SK-N-MC (cell line): ENCODE measurements at regions not wholly inside any gene's neighbourhood (a gene's known extent, or its start where the extent isn't known, plus 50 kb on each side); places are given as distances from the start of the nearest gene placed in this dataset.

Experiments used
- DNase-seq: peaks from one replicate; pipeline ENCODE4 v3.0.0-alpha.2; 2011; ENCODE audit warnings: low read depth, low spot score
- H3K27ac ChIP-seq: fragments of 200-600 bp; sonication (generic); 2 replicates; pipeline ENCODE4 v1.5.1; 2016; ENCODE audit warnings: mixed run types
- H3K36me3 ChIP-seq: fragments of 200-600 bp; sonication (generic); 2 replicates; pipeline ENCODE4 v1.6.1; 2017; ENCODE audit warnings: antibody characterized with exemption, low read length, mixed read lengths; ENCODE audit not compliant: insufficient read depth
- H3K4me3 ChIP-seq: fragments of 200-600 bp; sonication (generic); 2 replicates; pipeline ENCODE4 v1.5.1; 2016
- H3K9ac ChIP-seq: fragments of 200-600 bp; sonication (generic); 2 replicates; pipeline ENCODE4 v1.8.0; 2017; ENCODE audit warnings: mixed run types, mixed read lengths; ENCODE audit not compliant: insufficient read length
- H3K9me3 ChIP-seq: fragments of 200-600 bp; sonication (generic); 2 replicates; pipeline ENCODE4 v1.6.1; 2017; ENCODE audit warnings: low read depth, mild to moderate bottlenecking, antibody characterized with exemption, low read length, moderate library complexity, mixed read lengths
- EZH2 ChIP-seq: fragments of 200-600 bp; sonication (generic); IDR thresholded peaks from one replicate; pipeline ENCODE4 v1.6.1; 2017; ENCODE audit warnings: antibody characterized with exemption
- FOXP2 ChIP-seq: optimal IDR thresholded peaks from 2 replicates; pipeline ENCODE3; 2011; ENCODE audit warnings: mild to moderate bottlenecking, moderate library complexity; ENCODE audit not compliant: insufficient read depth; ENCODE audit errors: extremely low read length, control extremely low read depth
- POLR2AphosphoS5 ChIP-seq: IDR thresholded peaks from 2 replicates; pipeline ENCODE4 v1.6.1; 2012; ENCODE audit warnings: mild to moderate bottlenecking, low read depth, low read length, borderline replicate concordance

DNA sequence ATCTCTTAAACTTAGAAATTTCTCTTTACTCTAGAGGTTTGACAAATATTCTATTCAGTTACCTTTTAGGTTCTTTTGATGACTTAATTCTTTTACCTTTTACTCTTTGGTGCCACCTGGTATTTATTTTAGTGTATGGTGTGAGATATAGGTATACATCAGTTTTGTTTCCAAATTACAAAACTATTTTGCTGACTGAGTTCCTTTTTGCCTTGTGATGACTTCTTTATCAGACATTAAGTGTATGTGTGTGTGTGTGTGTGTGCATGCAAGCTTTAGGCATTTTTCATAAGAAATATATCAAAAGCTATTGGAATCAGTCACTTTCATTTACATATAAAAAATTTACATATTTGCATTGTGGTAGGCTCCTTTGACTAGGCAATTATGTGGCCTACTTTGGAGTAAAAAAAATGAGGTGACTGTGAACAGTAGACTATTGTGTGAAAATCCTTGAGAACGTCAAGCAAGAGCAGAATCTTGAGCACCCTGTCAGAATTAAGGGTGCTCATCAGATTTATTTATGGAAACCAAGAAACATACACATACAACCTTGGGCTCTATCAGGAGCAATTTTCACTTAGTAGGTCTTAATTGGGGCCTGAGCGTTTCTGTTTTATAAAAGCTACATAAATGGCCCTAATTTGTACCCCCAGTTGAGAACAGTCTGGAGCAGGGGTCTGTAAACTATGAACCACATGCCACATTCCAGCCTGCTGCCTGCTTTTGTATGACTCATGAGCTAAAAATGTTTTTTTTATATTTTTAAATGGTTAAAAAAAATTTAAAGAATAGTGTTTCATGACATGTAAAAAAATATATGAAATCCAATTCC, 415.9 kb downstream of the SLC4A3 start:
- Histone ChIP-seq H3K4me3 (no peak overlapping the region), H3K9me3 (no peaks in the 10 kb centered on the region), H3K9ac (no peak overlapping the region), H3K36me3 (no peaks in the 10 kb centered on the region), H3K27ac (no peak overlapping the region)
- no peak for TF ChIP-seq FOXP2
- no peak for TF ChIP-seq POLR2AphosphoS5
- TF ChIP-seq EZH2: no peak
- no peak for DNase-seq

DNA sequence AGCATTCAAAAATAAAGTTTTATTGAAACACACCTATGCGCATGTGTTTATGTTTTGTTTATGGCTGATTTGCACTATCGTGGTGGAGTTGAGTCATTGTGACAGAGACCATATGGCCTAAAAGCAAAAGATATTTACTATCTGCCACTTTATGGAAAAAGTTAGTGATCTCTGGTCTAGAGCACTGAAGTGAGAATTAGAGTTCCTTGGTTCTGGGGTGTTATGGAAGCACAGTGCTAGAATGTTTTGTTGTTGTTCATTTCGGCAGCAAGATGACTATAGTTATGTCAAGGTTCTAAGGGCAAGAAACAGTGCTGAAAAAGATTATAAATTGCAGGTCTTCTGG, 416.5 kb downstream of the SLC4A3 start:
- Histone ChIP-seq H3K9ac (no peak overlapping the region), H3K4me3 (no peak overlapping the region), H3K36me3 (no peaks in the 10 kb centered on the region), H3K27ac (no peak overlapping the region), H3K9me3 (no peaks in the 10 kb centered on the region)
- TF ChIP-seq FOXP2 (no peak), POLR2AphosphoS5 (no peak), EZH2 (no peak)
- DNase-seq: no peak

DNA sequence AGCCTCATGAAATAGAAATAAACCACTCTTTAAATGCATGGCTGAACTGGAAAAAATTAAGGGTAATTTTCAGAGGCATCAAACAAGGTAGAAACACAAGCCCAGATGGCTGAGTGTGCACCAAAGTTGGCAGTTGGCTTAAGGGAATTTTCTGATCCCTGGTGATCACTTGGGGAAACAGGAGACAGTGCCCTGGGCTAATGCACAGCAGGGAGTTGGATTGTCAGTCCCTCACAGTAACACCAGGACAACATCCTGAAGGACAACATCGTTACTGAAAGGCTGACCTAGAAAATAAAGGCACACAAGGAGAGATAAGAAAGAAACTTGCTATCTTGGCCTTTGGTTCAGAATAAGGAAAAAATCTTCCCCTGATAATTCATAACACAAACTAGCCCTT, 417.0 kb downstream of the SLC4A3 start:
- DNase-seq: no peak
- TF ChIP-seq FOXP2 (no peak), EZH2 (no peak), POLR2AphosphoS5 (no peak)
- Histone ChIP-seq H3K4me3 (no peak overlapping the region), H3K9me3 (no peaks in the 10 kb centered on the region), H3K36me3 (no peaks in the 10 kb centered on the region), H3K27ac (no peak overlapping the region), H3K9ac (no peak overlapping the region)

DNA sequence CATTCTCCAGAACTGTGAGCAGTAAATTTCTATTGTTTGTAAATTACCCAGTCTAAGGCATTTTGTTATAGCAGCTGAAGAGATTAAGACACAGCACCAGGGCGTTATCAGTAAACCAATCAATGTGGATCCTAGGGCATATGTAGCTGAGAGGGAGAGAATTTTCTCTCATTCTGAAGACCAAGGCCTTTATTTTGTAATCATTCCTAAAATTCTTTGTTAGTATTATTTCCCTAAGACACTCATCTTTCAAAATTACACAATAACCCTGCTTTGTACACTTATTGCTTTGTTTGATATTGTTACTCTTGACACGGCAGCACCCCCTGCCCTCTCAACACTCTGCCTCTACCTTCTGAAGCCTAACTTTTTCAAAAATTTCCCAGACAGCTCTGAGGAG, 419.1 kb downstream of the SLC4A3 start:
- TF ChIP-seq EZH2 (no peak), POLR2AphosphoS5 (no peak), FOXP2 (no peak)
- DNase-seq: no peak

DNA sequence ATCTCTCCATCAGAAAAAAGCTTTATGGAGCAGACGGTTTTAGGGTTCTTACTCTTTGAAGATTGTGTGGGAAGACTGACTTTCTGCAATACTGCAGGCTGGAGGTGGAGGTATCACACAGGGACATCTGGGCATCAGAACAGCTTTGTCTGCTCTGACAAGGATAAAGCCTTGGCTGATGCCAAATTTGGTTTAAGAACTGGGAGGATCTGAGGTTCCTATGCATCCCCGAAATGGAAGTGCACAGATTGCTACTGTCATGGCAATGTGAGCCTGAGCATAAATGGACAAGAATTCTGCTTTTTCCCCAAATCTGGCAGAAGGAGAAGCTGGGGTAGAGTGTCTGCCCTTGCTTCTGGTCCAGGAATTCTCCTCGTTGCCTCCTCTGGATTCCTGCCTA, 424.3 kb downstream of the SLC4A3 start:
- TF ChIP-seq POLR2AphosphoS5: no peak
- no peak for TF ChIP-seq EZH2
- TF ChIP-seq FOXP2: no peak
- H3K4me3 ChIP-seq: no peak overlapping the region
- no peak overlapping the region for H3K9ac ChIP-seq
- DNase-seq: no peak
- no peaks in the 10 kb centered on the region for H3K36me3 ChIP-seq
- no peaks in the 10 kb centered on the region; the same call in 1 of the 2 replicates for H3K9me3 ChIP-seq
- H3K27ac ChIP-seq: no peak overlapping the region

More for the DNA sequence above, 419.1 kb downstream of the SLC4A3 start:
- H3K27ac ChIP-seq: no peak overlapping the region
- H3K36me3 ChIP-seq: no peaks in the 10 kb centered on the region
- H3K4me3 ChIP-seq: no peak overlapping the region
- no peak overlapping the region for H3K9ac ChIP-seq
- H3K9me3 ChIP-seq: no peaks in the 10 kb centered on the region

DNA sequence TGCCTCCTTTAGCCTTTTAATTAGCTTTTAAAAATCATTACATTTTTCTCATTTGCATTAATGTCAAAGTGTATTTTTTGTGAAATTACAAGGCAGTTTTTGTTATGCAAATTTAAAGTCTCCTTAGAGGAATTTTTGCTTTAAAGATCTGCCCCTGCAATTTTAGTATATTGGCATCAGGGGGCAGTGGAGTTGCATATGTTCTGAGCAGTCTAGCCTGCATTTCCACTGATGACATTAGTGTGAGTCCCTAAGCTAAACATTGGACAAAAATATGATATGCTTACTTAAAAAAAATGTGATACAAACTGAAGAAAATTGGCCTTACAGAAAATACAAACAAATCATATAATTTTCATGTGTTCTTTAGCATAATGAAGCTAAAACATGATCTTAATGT, 426.5 kb downstream of the SLC4A3 start:
- TF ChIP-seq EZH2 (no peak), FOXP2 (no peak), POLR2AphosphoS5 (no peak)
- peak overlapping the region; percentile 67 for H3K27ac ChIP-seq
- H3K36me3 ChIP-seq: no peaks in the 10 kb centered on the region
- DNase-seq: peak; percentile 65
- no peak overlapping the region for H3K4me3 ChIP-seq
- no peaks in the 10 kb centered on the region; the same call in 1 of the 2 replicates for H3K9me3 ChIP-seq
- H3K9ac ChIP-seq: peak overlapping the region; percentile 49

DNA sequence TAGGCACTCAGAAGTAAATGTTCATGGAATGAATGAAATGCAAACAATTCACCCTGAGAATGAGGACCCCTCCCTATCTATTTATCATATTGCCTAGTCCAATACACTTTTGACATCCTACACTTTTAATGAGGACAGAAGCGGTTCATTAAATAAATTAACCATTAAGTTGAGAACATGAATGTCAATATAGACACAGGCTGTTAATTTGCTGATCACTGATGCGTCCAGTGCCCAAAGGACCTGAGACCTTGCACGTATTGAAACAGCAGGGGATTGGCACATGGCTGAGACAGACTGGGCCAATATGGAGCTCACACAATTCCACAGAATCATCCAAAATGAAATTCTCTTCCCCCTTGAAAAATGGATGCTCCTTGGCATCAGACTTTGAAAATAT, 430.0 kb downstream of the SLC4A3 start:
- TF ChIP-seq FOXP2 (no peak), POLR2AphosphoS5 (no peak), EZH2 (no peak)
- no peak for DNase-seq
- Histone ChIP-seq H3K9ac (no peak overlapping the region), H3K4me3 (no peak overlapping the region), H3K9me3 (no peaks in the 10 kb centered on the region; the same call in 1 of the 2 replicates), H3K36me3 (no peaks in the 10 kb centered on the region), H3K27ac (no peak overlapping the region)

DNA sequence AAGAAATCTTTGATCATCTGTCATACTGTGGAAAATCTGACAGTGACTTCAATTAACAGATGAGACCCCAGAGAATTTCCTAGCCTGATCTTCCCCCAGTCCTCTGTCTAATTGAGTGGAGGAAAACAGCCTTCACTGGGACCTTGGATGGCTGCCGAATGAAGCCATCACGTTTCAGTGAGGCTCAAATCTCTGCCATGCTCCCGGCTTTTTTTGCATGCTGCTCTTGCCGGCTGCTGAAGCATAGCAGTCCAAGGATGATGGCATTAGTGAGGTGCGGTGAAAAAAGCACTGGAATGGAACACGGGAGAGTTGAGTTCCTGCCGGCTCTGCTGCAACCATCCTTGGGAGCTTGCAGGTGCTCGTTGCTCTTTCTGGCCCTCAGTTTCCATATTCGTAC, 430.5 kb downstream of the SLC4A3 start:
- no peaks in the 10 kb centered on the region for H3K36me3 ChIP-seq
- no peak overlapping the region for H3K9ac ChIP-seq
- H3K27ac ChIP-seq: no peak overlapping the region
- TF ChIP-seq FOXP2 (no peak), EZH2 (no peak), POLR2AphosphoS5 (no peak)
- no peaks in the 10 kb centered on the region; the same call in 1 of the 2 replicates for H3K9me3 ChIP-seq
- H3K4me3 ChIP-seq: no peak overlapping the region
- DNase-seq: no peak
